Ishikawa (cell line): ENCODE measurements at regions not wholly inside any gene's neighbourhood (a gene's known extent, or its start where the extent isn't known, plus 50 kb on each side); places are given as distances from the start of the nearest gene placed in this dataset.

Experiments
- CEBPB ChIP-seq: IDR thresholded peaks from 2 replicates; pipeline ENCODE4 v1.6.1; 2012
- CREB1 ChIP-seq: IDR thresholded peaks from 2 replicates; pipeline ENCODE4 v1.6.1; 2012; ENCODE audit warnings: low read depth
- EP300 ChIP-seq: IDR thresholded peaks from 2 replicates; pipeline ENCODE4 v1.6.1; 2012; ENCODE audit warnings: borderline replicate concordance
- FOXM1 ChIP-seq: IDR thresholded peaks from 2 replicates; pipeline ENCODE4 v1.6.1; 2012; ENCODE audit warnings: low read depth, borderline replicate concordance
- MAX ChIP-seq: IDR thresholded peaks from 2 replicates; pipeline ENCODE4 v1.6.1; 2012
- NFIC ChIP-seq: IDR thresholded peaks from 2 replicates; pipeline ENCODE4 v1.6.1; 2012
- RAD21 ChIP-seq: IDR thresholded peaks from 2 replicates; pipeline ENCODE4 v1.6.1; 2012; ENCODE audit warnings: low read depth
- REST ChIP-seq: IDR thresholded peaks from 2 replicates; pipeline ENCODE4 v1.6.1; 2012; ENCODE audit warnings: low read depth, mild to moderate bottlenecking
- YY1 ChIP-seq: IDR thresholded peaks from 2 replicates; pipeline ENCODE4 v1.6.1; 2012; ENCODE audit warnings: low read depth

- TF ChIP-seq MAX: no peak
- TF ChIP-seq CEBPB: no peak
- TF ChIP-seq NFIC: no peak
- TF ChIP-seq FOXM1: no peak
- TF ChIP-seq CREB1: no peak
- no peak for TF ChIP-seq RAD21
- no peak for TF ChIP-seq REST
- TF ChIP-seq YY1: no peak
- TF ChIP-seq EP300: no peak
Measured at GRCh38 chr22:48185071-48186055, 1422.9 kb downstream of the TBC1D22A start.
